ENCODE measurements at regions not wholly inside any gene's neighbourhood (a gene's known extent, or its start where the extent isn't known, plus 50 kb on each side); places are given as distances from the start of the nearest gene placed in this dataset.

GRCh38 chr2:180144338-180144813, 137.3 kb upstream of the CWC22 start:
- intact Hi-C loops (cut with DNase I), result no loop called here
- Histone ChIP-seq H3K4me1 (no peaks in the 10 kb centered on the region), H3K27me3 (no peaks in the 10 kb centered on the region), H3K36me3 (replicated peaks in 1 of 2; ENCODE audit: insufficient read depth in 1 of 2, low read depth in 2 of 2) (no peaks in the 10 kb centered on the region), H3K9me3 (no peaks in the 10 kb centered on the region), H3K27ac (no peak overlapping the region), H3K4me3 (no peak overlapping the region)
- TF ChIP-seq, protein P1, sequence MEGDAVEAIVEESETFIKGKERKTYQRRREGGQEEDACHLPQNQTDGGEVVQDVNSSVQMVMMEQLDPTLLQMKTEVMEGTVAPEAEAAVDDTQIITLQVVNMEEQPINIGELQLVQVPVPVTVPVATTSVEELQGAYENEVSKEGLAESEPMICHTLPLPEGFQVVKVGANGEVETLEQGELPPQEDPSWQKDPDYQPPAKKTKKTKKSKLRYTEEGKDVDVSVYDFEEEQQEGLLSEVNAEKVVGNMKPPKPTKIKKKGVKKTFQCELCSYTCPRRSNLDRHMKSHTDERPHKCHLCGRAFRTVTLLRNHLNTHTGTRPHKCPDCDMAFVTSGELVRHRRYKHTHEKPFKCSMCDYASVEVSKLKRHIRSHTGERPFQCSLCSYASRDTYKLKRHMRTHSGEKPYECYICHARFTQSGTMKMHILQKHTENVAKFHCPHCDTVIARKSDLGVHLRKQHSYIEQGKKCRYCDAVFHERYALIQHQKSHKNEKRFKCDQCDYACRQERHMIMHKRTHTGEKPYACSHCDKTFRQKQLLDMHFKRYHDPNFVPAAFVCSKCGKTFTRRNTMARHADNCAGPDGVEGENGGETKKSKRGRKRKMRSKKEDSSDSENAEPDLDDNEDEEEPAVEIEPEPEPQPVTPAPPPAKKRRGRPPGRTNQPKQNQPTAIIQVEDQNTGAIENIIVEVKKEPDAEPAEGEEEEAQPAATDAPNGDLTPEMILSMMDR (IDR thresholded peaks at IDR 0.05), result no peak
- TF ChIP-seq POLR2A (IDR thresholded peaks at IDR 0.05), result no peak
- ATAC-seq (no peak), DNase-seq (no peak)

DNA sequence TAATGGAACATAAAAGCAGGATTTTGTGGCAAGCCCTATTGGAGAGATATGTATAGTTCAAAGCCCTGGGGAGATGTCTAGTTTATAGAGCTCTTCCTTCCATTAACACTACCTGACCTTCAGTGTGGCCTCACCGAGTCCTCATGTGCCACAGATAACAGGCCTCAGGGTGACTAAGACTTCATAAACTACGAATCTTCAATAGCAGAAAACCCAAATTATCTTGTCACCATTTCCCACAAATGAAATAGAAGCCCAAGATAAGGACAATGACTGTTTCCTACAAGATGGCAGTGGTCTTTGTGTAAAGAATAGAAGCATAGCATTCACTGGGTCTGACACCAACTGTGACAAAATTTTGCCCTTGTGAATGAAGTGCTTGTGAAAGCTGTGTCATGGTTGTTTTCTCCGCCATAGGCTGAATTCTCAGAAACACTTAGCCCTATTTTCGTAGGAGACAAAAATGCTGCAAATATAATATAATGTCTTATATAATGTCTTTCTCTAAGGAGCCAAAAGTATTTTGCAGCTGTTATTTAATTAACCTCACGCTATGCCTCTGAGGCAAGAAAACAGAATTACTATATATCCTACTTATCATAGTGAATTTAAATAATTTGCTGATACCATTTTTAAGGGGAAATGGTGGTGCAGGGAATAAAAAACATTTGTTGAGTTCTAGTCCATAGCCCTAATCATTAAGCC, 136.7 kb upstream of the CWC22 start:
- ATAC-seq (no peak), DNase-seq (no peak)
- Histone ChIP-seq H3K4me3 (no peak overlapping the region), H3K36me3 (replicated peaks in 1 of 2; ENCODE audit: insufficient read depth in 1 of 2, low read depth in 2 of 2) (no peaks in the 10 kb centered on the region), H3K4me1 (no peaks in the 10 kb centered on the region), H3K9me3 (no peaks in the 10 kb centered on the region), H3K27ac (no peak overlapping the region), H3K27me3 (no peaks in the 10 kb centered on the region)
- 68 to 78% methylated on average over 5 of the region's 5 CpGs for WGBS, 2 donors
- intact Hi-C loops (cut with DNase I), result no loop called here
- TF ChIP-seq, protein P1 (IDR thresholded peaks at IDR 0.05), result no peak
- no peak for TF ChIP-seq POLR2A (IDR thresholded peaks at IDR 0.05)

- TF ChIP-seq, protein P1 (IDR thresholded peaks at IDR 0.05), result no peak
- TF ChIP-seq POLR2A (IDR thresholded peaks at IDR 0.05), result no peak
- Histone ChIP-seq H3K9me3 (no peaks in the 10 kb centered on the region), H3K27ac (no peak overlapping the region), H3K4me1 (no peaks in the 10 kb centered on the region), H3K36me3 (replicated peaks in 1 of 2; ENCODE audit: insufficient read depth in 1 of 2, low read depth in 2 of 2) (no peaks in the 10 kb centered on the region), H3K27me3 (no peaks in the 10 kb centered on the region), H3K4me3 (no peak overlapping the region)
- WGBS, 2 donors, result 43% methylated on average over 2 of the region's 2 CpGs
- DNase-seq (no peak), ATAC-seq (no peak)
- intact Hi-C loops (cut with DNase I), result no loop called here
Measured at GRCh38 chr2:180141600-180141999, 134.5 kb upstream of the CWC22 start.

DNA sequence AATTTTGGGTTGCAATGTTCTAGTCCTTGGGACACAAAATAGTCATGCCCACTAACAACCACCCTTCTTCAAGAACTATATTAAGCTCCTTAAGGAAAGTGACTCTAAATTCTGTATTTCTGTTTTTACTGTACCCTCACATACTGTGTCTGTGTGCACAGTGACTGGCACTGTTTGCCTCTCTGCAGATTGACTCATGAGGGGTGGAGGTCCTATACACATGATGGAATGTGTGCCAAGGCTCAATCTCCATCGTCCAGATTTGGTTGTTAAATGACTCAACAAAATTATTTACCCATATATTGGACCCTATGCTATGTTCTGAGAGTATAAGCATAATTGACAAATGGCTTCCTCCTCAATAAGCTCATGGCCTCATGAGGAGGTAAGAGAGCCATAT, 126.6 kb upstream of the CWC22 start:
- intact Hi-C loops (cut with DNase I), result no loop called here
- WGBS, 2 donors, result 27 to 41% methylated on average over 1 of the region's 1 CpG
- Histone ChIP-seq H3K27ac (no peak overlapping the region), H3K4me3 (no peak overlapping the region), H3K36me3 (replicated peaks in 1 of 2; ENCODE audit: insufficient read depth in 1 of 2, low read depth in 2 of 2) (no peaks in the 10 kb centered on the region), H3K4me1 (no peaks in the 10 kb centered on the region), H3K9me3 (no peaks in the 10 kb centered on the region), H3K27me3 (no peaks in the 10 kb centered on the region)
- no peak for ATAC-seq
- no peak for DNase-seq
- TF ChIP-seq, protein P1 (IDR thresholded peaks at IDR 0.05), result no peak
- TF ChIP-seq POLR2A (IDR thresholded peaks at IDR 0.05), result no peak

DNA sequence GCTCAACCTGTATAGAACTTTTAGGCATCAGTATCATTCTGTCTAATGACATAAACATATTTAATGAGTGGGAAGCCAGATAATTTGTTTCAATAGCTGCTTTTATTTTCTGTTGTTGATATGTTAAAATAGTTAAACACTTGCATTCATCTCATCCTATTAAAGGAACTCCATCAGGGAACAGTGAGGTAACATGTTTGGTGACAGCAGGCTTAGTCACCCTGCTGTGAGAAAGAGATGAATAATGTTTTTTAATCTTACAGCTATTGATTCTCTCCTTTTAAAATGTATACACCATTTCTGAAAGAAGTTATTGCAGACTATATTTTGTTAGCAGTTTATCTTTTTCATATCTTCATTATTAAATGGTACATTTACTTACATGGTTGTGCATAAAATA, 123.3 kb upstream of the CWC22 start:
- intact Hi-C loops (cut with DNase I), result no loop called here
- H3K27ac ChIP-seq, result no peak overlapping the region
- TF ChIP-seq POLR2A (IDR thresholded peaks at IDR 0.05), result no peak
- TF ChIP-seq, protein P1 (IDR thresholded peaks at IDR 0.05), result no peak
- no peak for ATAC-seq
- H3K36me3 ChIP-seq (replicated peaks in 1 of 2; ENCODE audit: insufficient read depth in 1 of 2, low read depth in 2 of 2), result no peaks in the 10 kb centered on the region
- H3K4me3 ChIP-seq, result no peak overlapping the region
- H3K27me3 ChIP-seq, result no peaks in the 10 kb centered on the region
- H3K9me3 ChIP-seq, result no peaks in the 10 kb centered on the region
- DNase-seq, result no peak
- H3K4me1 ChIP-seq, result no peaks in the 10 kb centered on the region
